HepG2 (cell line): ENCODE measurements at regions not wholly inside any gene's neighbourhood (a gene's known extent, or its start where the extent isn't known, plus 50 kb on each side); places are given as distances from the start of the nearest gene placed in this dataset.

Source experiments
- ATAC-seq: fragments of 200-7000 bp; cut with Tn5 transposase; 3 replicates; pipeline ENCODE4 v1.9.1; 2020; ENCODE audit warnings: mild to moderate bottlenecking, moderate library complexity
- BruUV-seq: library from RNA; stranded (reverse); fragments of 400-500 nt; replicated peaks from 2 replicates; lab custom pipeline; 2021; lab: Mats Ljungman, UMichigan
- CTCF ChIA-PET: fragments of 300-600 bp; formaldehyde crosslinking; extraction: SDS; loops from one replicate; lab custom pipeline; 2021; ENCODE audit warnings: low total read pairs, inconsistent platforms, low intra/inter-chr PET ratio; lab: Yijun Ruan, JAX
- POLR2A ChIA-PET: fragments of 350-600 bp; sonication (Branson Sonifier 250); formaldehyde crosslinking; loops from one replicate; lab custom pipeline; 2020; ENCODE audit warnings: antibody characterized with exemption, inconsistent platforms; lab: Yijun Ruan, JAX
- DNase-seq: peaks from one replicate; pipeline ENCODE4 v3.0.0-alpha.2; 2015; ENCODE audit warnings: low spot score
- FAIRE-seq: peaks from 3 replicates; lab custom pipeline; 2011; peaks lifted over from hg19 to GRCh38; lab: Jason Lieb, UNC
- H2AFZ ChIP-seq: one replicate; pipeline ENCODE4 v1.6.1; 2011; ENCODE audit warnings: low read length, inconsistent platforms
- H3K27ac ChIP-seq: fragments of 300-600 bp; 3 replicates; pipeline ENCODE4 v1.8.0; 2011; ENCODE audit warnings: mixed run types, mild to moderate bottlenecking, mixed read lengths, low read length, inconsistent platforms; ENCODE audit not compliant: insufficient read depth; ENCODE audit errors: extremely low read length
- H3K27me3 ChIP-seq, 2 experiments: fragments of 200-600 bp in 1 of 2; 2 replicates in 1 of 2; 3 replicates in 1 of 2; pipeline versions ENCODE4 v1.6.0 to v1.8.0; 2011; ENCODE audit warnings: low read length in 2 of 2, mild to moderate bottlenecking in 2 of 2, moderate library complexity in 2 of 2, inconsistent platforms in 1 of 2; ENCODE audit not compliant: insufficient read depth in 2 of 2, control insufficient read depth in 1 of 2
- H3K36me3 ChIP-seq, 2 experiments: fragments of 200-600 bp in 1 of 2; replicated peaks in 1 of 2; 2 replicates in 1 of 2; 3 replicates in 1 of 2; pipeline versions ENCODE4 v1.5.1 to v1.8.0; 2011; ENCODE audit warnings: low read length in 2 of 2, inconsistent platforms in 1 of 2; ENCODE audit not compliant: insufficient read depth in 2 of 2, control insufficient read depth in 1 of 2
- H3K4me1 ChIP-seq: 2 replicates; pipeline ENCODE4 v1.5.1; 2012; ENCODE audit warnings: low read length, inconsistent platforms; ENCODE audit not compliant: insufficient read depth
- H3K4me2 ChIP-seq: 2 replicates; pipeline ENCODE4 v1.6.0; 2011; ENCODE audit warnings: low read depth, low read length, inconsistent platforms
- H3K4me3 ChIP-seq, 3 experiments: fragments of 200-600 bp in 1 of 3; sonication (generic), shearing (Covaris generic) in 1 of 3; replicated peaks in 1 of 3; 2 replicates each; pipeline ENCODE4 v1.5.1; 2011 to 2016; ENCODE audit warnings: low read length in 3 of 3, inconsistent platforms in 2 of 3, low read depth in 2 of 3, mild to moderate bottlenecking in 2 of 3, control low read depth in 1 of 3, mixed read lengths in 1 of 3; ENCODE audit not compliant: insufficient read depth in 1 of 3
- H3K79me2 ChIP-seq: one replicate; pipeline ENCODE4 v1.6.1; 2011; ENCODE audit warnings: low read length, inconsistent platforms; ENCODE audit not compliant: insufficient read depth
- H3K9ac ChIP-seq: 2 replicates; pipeline ENCODE4 v1.6.0; 2011; ENCODE audit warnings: mild to moderate bottlenecking, low read depth, low read length, inconsistent platforms; ENCODE audit not compliant: insufficient read depth
- H3K9me3 ChIP-seq: 2 replicates; pipeline ENCODE4 v1.5.1; 2012; ENCODE audit warnings: mild to moderate bottlenecking, low read length
- H4K20me1 ChIP-seq: 2 replicates; pipeline ENCODE4 v1.6.0; 2011; ENCODE audit warnings: inconsistent platforms, mild to moderate bottlenecking, low read length, moderate library complexity; ENCODE audit not compliant: insufficient read depth
- PITX1 ChIP-seq: sonication (generic); formaldehyde crosslinking; IDR thresholded peaks from 2 replicates; pipeline ENCODE4 v1.5.1; 2020; ENCODE audit warnings: mild to moderate bottlenecking, missing genetic modification reagents
- SYNCRIP ChIP-seq: fragments of 200-400 bp; formaldehyde crosslinking; IDR thresholded peaks from 2 replicates; pipeline ENCODE4 v1.6.1; 2018; ENCODE audit warnings: mild to moderate bottlenecking, low read depth, low read length; ENCODE audit not compliant: insufficient read depth
- ZNF468 ChIP-seq: sonication (generic); formaldehyde crosslinking; IDR thresholded peaks from 2 replicates; pipeline ENCODE4 v1.8.0; 2022; ENCODE audit warnings: mild to moderate bottlenecking, moderate library complexity, missing genetic modification reagents
- ZNF879 ChIP-seq: sonication (generic); formaldehyde crosslinking; IDR thresholded peaks from 2 replicates; pipeline ENCODE4 v1.8.1; 2023; ENCODE audit warnings: missing genetic modification reagents
- WGBS: methylation state at CpG from one replicate; pipeline ENCODE4 v1.1.6; 2017; ENCODE audit warnings: low lambda C conversion rate; 5-methylcytosine and 5-hydroxymethylcytosine counted together
- in situ Hi-C: cut with HindIII; loops from 2 replicates; pipeline ENCODE4 v1.10.0; 2017; ENCODE audit warnings: low pct_unique_long_range_greater_than_20kb; ENCODE audit not compliant: extremely low pct_ligation_motif_present
- intact Hi-C: fragments of 100-400 bp; cut with micrococcal nuclease; formaldehyde crosslinking; loops from one replicate; pipeline ENCODE4 v1.10.0; 2022; ENCODE audit not compliant: unreplicated experiment

- Histone ChIP-seq H3K27me3 (no peaks in the 10 kb centered on the region), H3K9ac (no peak overlapping the region), H3K4me2 (no peak overlapping the region)
- BruUV-seq, result no TSS peak
- TF ChIP-seq ZNF879, result no peak
- TF ChIP-seq, all 625 proteins: peak for 0
- ATAC-seq, result no peak
- WGBS, result 27% methylated on average over 7 of the region's 8 CpGs
- DNase-seq, result no peak
- Histone ChIP-seq H4K20me1 (no peaks in the 10 kb centered on the region), H3K36me3 (no peaks in the 10 kb centered on the region), H2AFZ (no peak overlapping the region), H3K27ac (no peak overlapping the region), H3K4me3 (no peak overlapping the region), H3K4me1 (no peaks in the 10 kb centered on the region), H3K79me2 (no peaks in the 10 kb centered on the region), H3K9me3 (no peaks in the 10 kb centered on the region)
- intact Hi-C loops (no loop called here), in situ Hi-C loops (no loop called here)
- POLR2A ChIA-PET, result no interaction called here
- CTCF ChIA-PET, result no interaction called here
- no peak for FAIRE-seq
Measured at GRCh38 chr4:79743014-79743413, 330.0 kb downstream of the ANTXR2 start.

GRCh38 chr4:79739912-79740311 lies 331.9 kb upstream of the GK2 start:
- POLR2A ChIA-PET, result no interaction called here
- FAIRE-seq, result no peak
- TF ChIP-seq ZNF468 (CRISPR knock-in tag) (no peak), PITX1 (CRISPR knock-in tag) (no peak), SYNCRIP (no peak)
- TF ChIP-seq, all 625 proteins: peak for 0
- no peaks in the 10 kb centered on the region for H3K79me2 ChIP-seq
- H3K9me3 ChIP-seq, result no peaks in the 10 kb centered on the region
- DNase-seq (no peak), ATAC-seq (no peak)
- H3K4me1 ChIP-seq, result no peaks in the 10 kb centered on the region
- intact Hi-C loops (no loop called here), in situ Hi-C loops (no loop called here)
- H3K27ac ChIP-seq, result no peak overlapping the region
- no peak overlapping the region for H3K9ac ChIP-seq
- H3K36me3 ChIP-seq, result no peaks in the 10 kb centered on the region
- no peak overlapping the region for H3K4me3 ChIP-seq
- 2% methylated on average over 3 of the region's 3 CpGs for WGBS
- no peak overlapping the region for H2AFZ ChIP-seq
- H3K4me2 ChIP-seq, result no peak overlapping the region
- CTCF ChIA-PET, result no interaction called here
- no peaks in the 10 kb centered on the region for H3K27me3 ChIP-seq
- BruUV-seq, result no TSS peak
- H4K20me1 ChIP-seq, result no peaks in the 10 kb centered on the region
